PC-3 (cell line): ENCODE measurements at regions not wholly inside any gene's neighbourhood (a gene's known extent, or its start where the extent isn't known, plus 50 kb on each side); places are given as distances from the start of the nearest gene placed in this dataset.
A peak's percentile ranks its signal among the peaks of the same experiment; 100 is the strongest.

Experiments
- ATAC-seq: fragments of 200-7000 bp; cut with Tn5 transposase; 2 replicates; pipeline ENCODE4 v1.9.1; 2020; ENCODE audit warnings: mild to moderate bottlenecking, moderate library complexity
- BruUV-seq: library from RNA; stranded (reverse); fragments of 400-500 nt; replicated peaks from 2 replicates; lab custom pipeline; 2021; lab: Mats Ljungman, UMichigan
- CTCF ChIA-PET: fragments of 300-600 bp; sonication (Branson Sonifier 250); formaldehyde crosslinking; loops from one replicate; lab custom pipeline; 2022; ENCODE audit warnings: antibody characterized with exemption; lab: Charles Lee
- POLR2A ChIA-PET: fragments of 300-600 bp; sonication (Branson Sonifier 250); formaldehyde crosslinking; loops from one replicate; lab custom pipeline; 2022; ENCODE audit warnings: antibody characterized with exemption; ENCODE audit not compliant: unreplicated experiment; lab: Charles Lee
- DNase-seq: peaks from one replicate; pipeline ENCODE4 v3.0.0-alpha.2; 2015
- H2AFZ ChIP-seq: fragments of 300-600 bp; sonication (generic); 2 replicates; pipeline ENCODE4 v1.6.0; 2016; ENCODE audit warnings: antibody characterized with exemption, low read length
- H3F3A ChIP-seq: fragments of 300-600 bp; sonication (generic); one replicate; pipeline ENCODE4 v1.6.0; 2017; ENCODE audit warnings: antibody characterized with exemption, low read length, control low read depth, mild to moderate bottlenecking; ENCODE audit not compliant: unreplicated experiment
- H3K27ac ChIP-seq: fragments of 300-600 bp; sonication (generic); 2 replicates; pipeline ENCODE4 v1.5.1; 2016; ENCODE audit warnings: mild to moderate bottlenecking, low read length
- H3K27me3 ChIP-seq: fragments of 300-600 bp; sonication (generic); 2 replicates; pipeline ENCODE4 v1.6.1; 2016; ENCODE audit warnings: low read length, mixed read lengths
- H3K36me3 ChIP-seq: fragments of 300-600 bp; sonication (generic); 2 replicates; pipeline ENCODE4 v1.6.1; 2016; ENCODE audit warnings: low read depth, mixed run types, low read length, mixed read lengths
- H3K4me1 ChIP-seq: fragments of 300-600 bp; sonication (generic); 2 replicates; pipeline ENCODE4 v1.5.1; 2016; ENCODE audit warnings: low read length; ENCODE audit not compliant: insufficient read depth
- H3K4me2 ChIP-seq: fragments of 300-600 bp; sonication (generic); 2 replicates; pipeline ENCODE4 v1.6.0; 2016; ENCODE audit warnings: low read length
- H3K4me3 ChIP-seq: fragments of 300-600 bp; sonication (generic); 2 replicates; pipeline ENCODE4 v1.5.1; 2016; ENCODE audit warnings: mild to moderate bottlenecking, low read length, mixed read lengths
- H3K79me2 ChIP-seq: fragments of 300-600 bp; sonication (generic); 2 replicates; pipeline ENCODE4 v1.6.1; 2017; ENCODE audit warnings: low read length, mixed read lengths
- H3K9ac ChIP-seq: fragments of 300-600 bp; sonication (generic); 2 replicates; pipeline ENCODE4 v1.6.0; 2016; ENCODE audit warnings: mild to moderate bottlenecking, low read length
- H3K9me2 ChIP-seq: fragments of 300-600 bp; sonication (generic); replicated peaks from 2 replicates; pipeline ENCODE4 v1.6.1; 2016; ENCODE audit warnings: mixed run types, low read length, mixed read lengths
- H3K9me3 ChIP-seq: fragments of 300-600 bp; sonication (generic); 2 replicates; pipeline ENCODE4 v1.6.1; 2016; ENCODE audit warnings: low read length, mixed read lengths
- H4K20me1 ChIP-seq: fragments of 300-600 bp; sonication (generic); 2 replicates; pipeline ENCODE4 v1.6.1; 2016; ENCODE audit warnings: low read length, mixed read lengths
- EZH2 ChIP-seq: fragments of 300-600 bp; sonication (generic); IDR thresholded peaks from one replicate; pipeline ENCODE4 v1.6.1; 2017; ENCODE audit warnings: antibody characterized with exemption, mild to moderate bottlenecking, low read length; ENCODE audit not compliant: unreplicated experiment
- EZH2phosphoT487 ChIP-seq: fragments of 300-600 bp; sonication (generic); IDR thresholded peaks from 2 replicates; pipeline ENCODE4 v1.6.1; 2018; ENCODE audit warnings: mild to moderate bottlenecking, antibody characterized with exemption, low read length, borderline replicate concordance
- intact Hi-C: fragments of 100-400 bp; cut with micrococcal nuclease; formaldehyde crosslinking; loops from 2 replicates; pipeline ENCODE4 v1.9.0; 2023
- TF ChIP-seq, protein P1 (sequence below): fragments of 300-600 bp; sonication (generic); conservative IDR thresholded peaks from 2 replicates; pipeline ENCODE4 v1.5.1; 2017; ENCODE audit warnings: antibody characterized with exemption, low read depth, mild to moderate bottlenecking, low read length

- Histone ChIP-seq H2AFZ (no peak overlapping the region), H3K9me2 (no peaks in the 10 kb centered on the region), H3K9ac (no peak overlapping the region), H3K79me2 (no peaks in the 10 kb centered on the region), H3K4me1 (no peaks in the 10 kb centered on the region), H3K36me3 (no peaks in the 10 kb centered on the region), H3K9me3 (no peaks in the 10 kb centered on the region), H3K4me3 (no peak overlapping the region), H3K27me3 (no peaks in the 10 kb centered on the region), H3K4me2 (no peak overlapping the region), H3F3A (no peaks in the 10 kb centered on the region), H4K20me1 (no peaks in the 10 kb centered on the region), H3K27ac (no peak overlapping the region)
- TF ChIP-seq EZH2phosphoT487 (no peak), EZH2 (no peak)
- TF ChIP-seq, protein P1, sequence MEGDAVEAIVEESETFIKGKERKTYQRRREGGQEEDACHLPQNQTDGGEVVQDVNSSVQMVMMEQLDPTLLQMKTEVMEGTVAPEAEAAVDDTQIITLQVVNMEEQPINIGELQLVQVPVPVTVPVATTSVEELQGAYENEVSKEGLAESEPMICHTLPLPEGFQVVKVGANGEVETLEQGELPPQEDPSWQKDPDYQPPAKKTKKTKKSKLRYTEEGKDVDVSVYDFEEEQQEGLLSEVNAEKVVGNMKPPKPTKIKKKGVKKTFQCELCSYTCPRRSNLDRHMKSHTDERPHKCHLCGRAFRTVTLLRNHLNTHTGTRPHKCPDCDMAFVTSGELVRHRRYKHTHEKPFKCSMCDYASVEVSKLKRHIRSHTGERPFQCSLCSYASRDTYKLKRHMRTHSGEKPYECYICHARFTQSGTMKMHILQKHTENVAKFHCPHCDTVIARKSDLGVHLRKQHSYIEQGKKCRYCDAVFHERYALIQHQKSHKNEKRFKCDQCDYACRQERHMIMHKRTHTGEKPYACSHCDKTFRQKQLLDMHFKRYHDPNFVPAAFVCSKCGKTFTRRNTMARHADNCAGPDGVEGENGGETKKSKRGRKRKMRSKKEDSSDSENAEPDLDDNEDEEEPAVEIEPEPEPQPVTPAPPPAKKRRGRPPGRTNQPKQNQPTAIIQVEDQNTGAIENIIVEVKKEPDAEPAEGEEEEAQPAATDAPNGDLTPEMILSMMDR, result no peak
- no TSS peak for BruUV-seq
- DNase-seq (peak; percentile 17), ATAC-seq (peak; percentile 43; the same call in 1 of the 2 replicates)
- ChIA-PET CTCF (no interaction called here), POLR2A (no interaction called here)
- intact Hi-C loops, result no loop called here
Observed at GRCh38 chr5:86143837-86144236, 473.9 kb upstream of the COX7C start.

- no peaks in the 10 kb centered on the region for H3K9me3 ChIP-seq
- no peak overlapping the region for H3K4me2 ChIP-seq
- H3K4me1 ChIP-seq, result no peaks in the 10 kb centered on the region
- ChIA-PET POLR2A (no interaction called here), CTCF (no interaction called here)
- TF ChIP-seq EZH2phosphoT487, result no peak
- no peak for TF ChIP-seq EZH2
- TF ChIP-seq, protein P1, result no peak
- no peak overlapping the region for H3K4me3 ChIP-seq
- H3K9me2 ChIP-seq, result no peaks in the 10 kb centered on the region
- H3K27ac ChIP-seq, result no peak overlapping the region
- intact Hi-C loops, result no loop called here
- H3K27me3 ChIP-seq, result no peaks in the 10 kb centered on the region
- no peaks in the 10 kb centered on the region for H3F3A ChIP-seq
- DNase-seq (no peak), ATAC-seq (peak; percentile 48; the same call in 1 of the 2 replicates)
- H3K36me3 ChIP-seq, result no peaks in the 10 kb centered on the region
- no peaks in the 10 kb centered on the region for H3K79me2 ChIP-seq
- H3K9ac ChIP-seq, result no peak overlapping the region
- no TSS peak for BruUV-seq
- H4K20me1 ChIP-seq, result no peaks in the 10 kb centered on the region
- H2AFZ ChIP-seq, result no peak overlapping the region
Observed at GRCh38 chr5:86152988-86153560, 464.7 kb upstream of the COX7C start.

DNA sequence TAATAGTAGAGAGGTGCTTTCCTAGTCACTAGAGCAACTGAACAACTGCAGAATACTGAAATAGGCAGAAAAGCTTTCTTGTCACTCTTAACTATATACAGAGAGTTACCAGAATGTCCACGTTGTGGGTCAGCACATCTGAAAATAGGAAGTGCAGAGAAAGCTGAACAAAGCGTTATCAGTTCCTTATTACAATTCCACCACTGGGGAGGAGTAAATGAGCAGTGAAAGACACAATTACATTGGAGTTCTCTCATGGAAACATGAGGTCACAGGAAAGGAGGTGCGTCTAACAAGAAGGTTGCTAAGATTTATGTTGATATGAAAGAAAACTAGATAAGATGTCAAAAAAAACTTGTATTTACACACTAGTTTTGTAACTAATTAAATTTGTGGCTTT is 461.9 kb upstream of the COX7C start:
- no TSS peak for BruUV-seq
- no peak overlapping the region for H3K9ac ChIP-seq
- DNase-seq (no peak), ATAC-seq (no peak)
- ChIA-PET POLR2A (no interaction called here), CTCF (no interaction called here)
- no peaks in the 10 kb centered on the region for H3K9me2 ChIP-seq
- H3K27ac ChIP-seq, result no peak overlapping the region
- no peak for TF ChIP-seq EZH2
- no peak for TF ChIP-seq EZH2phosphoT487
- TF ChIP-seq, protein P1, result no peak
- intact Hi-C loops, result no loop called here
- H3K36me3 ChIP-seq, result no peaks in the 10 kb centered on the region
- H3K9me3 ChIP-seq, result no peaks in the 10 kb centered on the region
- H4K20me1 ChIP-seq, result no peaks in the 10 kb centered on the region
- H3F3A ChIP-seq, result no peaks in the 10 kb centered on the region
- no peak overlapping the region for H3K4me2 ChIP-seq
- no peaks in the 10 kb centered on the region for H3K4me1 ChIP-seq
- H3K27me3 ChIP-seq, result no peaks in the 10 kb centered on the region
- no peak overlapping the region for H2AFZ ChIP-seq
- no peaks in the 10 kb centered on the region for H3K79me2 ChIP-seq
- no peak overlapping the region for H3K4me3 ChIP-seq
